ENCODE measurements at regions not wholly inside any gene's neighbourhood (a gene's known extent, or its start where the extent isn't known, plus 50 kb on each side); places are given as distances from the start of the nearest gene placed in this dataset.

- TF ChIP-seq CTCF (IDR thresholded peaks at IDR 0.05; ENCODE audit: borderline replicate concordance, extremely low read depth, low read length, poor library complexity, severe bottlenecking) (no peak), EZH2 (IDR thresholded peaks at IDR 0.05; ENCODE audit: borderline replicate concordance, low read depth, low read length, severe bottlenecking) (no peak)
Measured at GRCh38 chr7:120163449-120163848, 109.5 kb upstream of the KCND2 start.

Measured in DND-41 (cell line).